ENCODE measurements at regions not wholly inside any gene's neighbourhood (a gene's known extent, or its start where the extent isn't known, plus 50 kb on each side); places are given as distances from the start of the nearest gene placed in this dataset.

- no peak for TF ChIP-seq ETS2 (tag; IDR thresholded peaks at IDR 0.05; ENCODE audit: borderline replicate concordance, poor library complexity, severe bottlenecking)
- no peak for TF ChIP-seq CGGBP1 (CRISPR knock-in tag; IDR thresholded peaks at IDR 0.05)
- no peak for TF ChIP-seq FOXP4 (CRISPR knock-in tag; IDR thresholded peaks at IDR 0.05; ENCODE audit: borderline replicate concordance)
- no peak for TF ChIP-seq ELF4 (CRISPR knock-in tag; IDR thresholded peaks at IDR 0.05)
- TF ChIP-seq SNIP1 (IDR thresholded peaks at IDR 0.05; ENCODE audit: low read depth), result no peak
- TF ChIP-seq TFE3 (CRISPR knock-in tag; IDR thresholded peaks at IDR 0.05), result no peak
- TF ChIP-seq RBM15 (IDR thresholded peaks at IDR 0.05; ENCODE audit: insufficient read depth, low read length), result no peak
- no peak for TF ChIP-seq ZNF23 (CRISPR knock-in tag; IDR thresholded peaks at IDR 0.05)
- TF ChIP-seq ID3 (CRISPR knock-in tag; IDR thresholded peaks at IDR 0.05), result no peak
- TF ChIP-seq ID3 (tag; IDR thresholded peaks at IDR 0.05), result no peak
Observed at GRCh38 chr2:219887870-219888269, 260.4 kb downstream of the SLC4A3 start (continued).

Measured in K562 (cell line).